ENCODE measurements at regions not wholly inside any gene's neighbourhood (a gene's known extent, or its start where the extent isn't known, plus 50 kb on each side); places are given as distances from the start of the nearest gene placed in this dataset.

GRCh38 chr4:167713756-167714155 lies 378.6 kb upstream of the ANXA10 start:
- no peak for DNase-seq
- no peak overlapping the region for H3K4me3 ChIP-seq (replicated peaks in 1 of 3)
- H3K27me3 ChIP-seq: no peaks in the 10 kb centered on the region
- intact Hi-C loops (cut with DNase I): no loop called here
- H3K36me3 ChIP-seq: no peaks in the 10 kb centered on the region
- no peaks in the 10 kb centered on the region for H3K4me1 ChIP-seq
- TF ChIP-seq POLR2A (IDR thresholded peaks at IDR 0.05) (no peak), CTCF (IDR thresholded peaks at IDR 0.05) (no peak)
- no peaks in the 10 kb centered on the region for H3K9me3 ChIP-seq
- no peak overlapping the region for H3K27ac ChIP-seq
- WGBS, 2 donors: 79 to 81% methylated on average over 1 of the region's 1 CpG

- Histone ChIP-seq H3K4me1 (no peaks in the 10 kb centered on the region), H3K27ac (no peak overlapping the region), H3K27me3 (no peaks in the 10 kb centered on the region), H3K9me3 (no peaks in the 10 kb centered on the region), H3K4me3 (replicated peaks in 1 of 3) (no peak overlapping the region), H3K36me3 (no peaks in the 10 kb centered on the region)
- 67 to 71% methylated on average over 1 of the region's 1 CpG for WGBS, 2 donors
- intact Hi-C loops (cut with DNase I): no loop called here
- no peak for TF ChIP-seq POLR2A (IDR thresholded peaks at IDR 0.05)
- TF ChIP-seq CTCF (IDR thresholded peaks at IDR 0.05): no peak
- no peak for DNase-seq
Observed at GRCh38 chr4:167715176-167715575, 377.2 kb upstream of the ANXA10 start.

- WGBS, 2 donors: 94 to 95% methylated on average over 2 of the region's 2 CpGs
- Histone ChIP-seq H3K4me1 (no peaks in the 10 kb centered on the region), H3K36me3 (no peaks in the 10 kb centered on the region), H3K27ac (no peak overlapping the region), H3K4me3 (replicated peaks in 1 of 3) (no peak overlapping the region), H3K27me3 (no peaks in the 10 kb centered on the region), H3K9me3 (no peaks in the 10 kb centered on the region)
- TF ChIP-seq POLR2A (IDR thresholded peaks at IDR 0.05) (no peak), CTCF (IDR thresholded peaks at IDR 0.05) (no peak)
- DNase-seq: no peak
- intact Hi-C loops (cut with DNase I): no loop called here
Observed at GRCh38 chr4:167717495-167717894, 374.8 kb upstream of the ANXA10 start.

GRCh38 chr4:167721617-167722486 lies 370.5 kb upstream of the ANXA10 start:
- TF ChIP-seq CTCF (IDR thresholded peaks at IDR 0.05) (no peak), POLR2A (IDR thresholded peaks at IDR 0.05) (no peak)
- H3K4me3 ChIP-seq (replicated peaks in 1 of 3): no peak overlapping the region
- intact Hi-C loops (cut with DNase I): no loop called here
- no peaks in the 10 kb centered on the region for H3K4me1 ChIP-seq
- no peaks in the 10 kb centered on the region for H3K27me3 ChIP-seq
- no peaks in the 10 kb centered on the region for H3K36me3 ChIP-seq
- 78% methylated on average over 4 of the region's 4 CpGs for WGBS, 2 donors
- no peak overlapping the region for H3K27ac ChIP-seq
- DNase-seq: no peak
- H3K9me3 ChIP-seq: no peaks in the 10 kb centered on the region

GRCh38 chr4:167722487-167722808 lies 369.9 kb upstream of the ANXA10 start:
- intact Hi-C loops (cut with DNase I): no loop called here
- H3K27ac ChIP-seq: no peak overlapping the region
- 78% methylated on average over 6 of the region's 6 CpGs for WGBS, 2 donors
- no peak overlapping the region for H3K4me3 ChIP-seq (replicated peaks in 1 of 3)
- H3K27me3 ChIP-seq: no peaks in the 10 kb centered on the region
- TF ChIP-seq POLR2A (IDR thresholded peaks at IDR 0.05) (no peak), CTCF (IDR thresholded peaks at IDR 0.05) (no peak)
- H3K36me3 ChIP-seq: no peaks in the 10 kb centered on the region
- no peak for DNase-seq
- H3K4me1 ChIP-seq: no peaks in the 10 kb centered on the region
- H3K9me3 ChIP-seq: no peaks in the 10 kb centered on the region

Measured in thyroid gland (tissue), 4 donors.